NOMO-1 treated with dmso at 0.1 percent for 144 hours (cell line): ENCODE measurements at regions not wholly inside any gene's neighbourhood (a gene's known extent, or its start where the extent isn't known, plus 50 kb on each side); places are given as distances from the start of the nearest gene placed in this dataset.
"Not testable (repeated sequence)": the region's sequence is repeated elsewhere in the genome, so short reads cannot be mapped to it uniquely, and the experiment has no call there.

Experiments
- DNase-seq: peaks from one replicate; lab custom pipeline; 2025; ENCODE audit not compliant: unreplicated experiment; lab: John Stamatoyannopoulos, UW

DNA sequence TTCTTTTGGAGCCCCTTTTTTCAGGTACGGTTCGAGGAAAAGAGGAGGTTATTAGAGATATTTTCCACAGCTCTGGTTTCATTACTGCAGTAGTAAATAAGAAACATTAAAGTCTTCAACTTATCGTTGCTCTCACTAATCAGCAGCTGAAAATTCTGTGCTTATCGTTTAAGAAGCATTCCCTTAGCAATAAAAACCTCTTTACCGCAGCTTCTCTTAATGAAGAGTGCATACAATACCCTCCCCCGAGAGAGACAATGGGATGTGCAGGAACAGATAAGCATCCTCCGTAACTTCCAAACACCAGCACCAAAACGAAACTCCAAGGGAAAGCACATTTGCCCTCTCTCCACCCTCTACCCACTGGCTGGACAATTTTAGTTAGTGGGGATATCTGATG is 384.5 kb downstream of the NEBL start:
- DNase-seq: no peak

DNA sequence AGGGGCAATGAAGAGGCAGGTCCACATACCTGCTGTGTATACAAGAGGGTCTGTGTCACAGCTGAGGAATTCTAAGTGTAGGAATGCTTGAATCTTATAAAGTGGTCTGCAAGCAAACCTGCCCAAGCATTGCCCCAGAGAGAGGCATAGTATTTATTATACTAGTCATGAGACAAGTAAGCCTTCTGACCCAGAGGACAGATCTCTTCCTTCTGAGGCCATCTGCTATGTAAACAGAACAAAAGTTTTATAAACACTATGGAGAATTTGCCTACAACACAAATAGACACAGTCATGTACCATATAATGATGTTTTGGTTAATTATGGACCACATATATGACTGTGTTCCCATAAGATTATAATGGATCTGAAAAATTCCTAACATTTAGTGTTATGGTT is 388.2 kb downstream of the NEBL start:
- no peak for DNase-seq

DNA sequence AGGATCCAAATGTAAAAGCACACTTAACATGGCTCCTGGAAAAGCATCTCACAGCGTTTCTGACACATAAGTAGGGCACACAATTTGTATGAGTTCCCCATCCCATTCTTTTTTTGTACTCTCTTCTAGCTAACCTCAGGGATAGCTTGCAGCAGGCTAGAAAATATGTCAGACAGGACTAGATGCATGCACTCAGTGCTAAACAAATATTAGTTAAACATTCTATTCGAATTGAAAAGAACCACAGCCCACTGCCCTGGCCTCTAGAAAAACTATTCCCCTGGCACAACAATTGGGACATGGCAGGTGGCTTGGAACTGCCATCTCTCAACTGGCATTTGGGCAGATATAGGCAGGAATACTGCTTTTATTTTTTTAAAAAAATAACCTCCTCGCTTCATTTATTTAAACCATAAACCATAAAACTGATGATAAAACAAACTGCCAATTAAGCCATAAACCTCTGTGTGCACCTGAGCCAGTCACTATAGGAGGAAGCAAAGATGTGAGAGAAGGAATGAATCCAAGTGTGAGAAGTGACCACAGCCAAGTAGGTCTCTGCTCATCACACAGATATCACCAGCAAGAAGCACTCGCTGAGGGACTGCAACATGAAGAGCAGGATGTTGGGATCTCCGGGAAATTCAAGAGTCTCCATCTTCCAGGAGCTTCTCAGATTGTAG is 394.1 kb downstream of the NEBL start:
- DNase-seq: no peak

DNA sequence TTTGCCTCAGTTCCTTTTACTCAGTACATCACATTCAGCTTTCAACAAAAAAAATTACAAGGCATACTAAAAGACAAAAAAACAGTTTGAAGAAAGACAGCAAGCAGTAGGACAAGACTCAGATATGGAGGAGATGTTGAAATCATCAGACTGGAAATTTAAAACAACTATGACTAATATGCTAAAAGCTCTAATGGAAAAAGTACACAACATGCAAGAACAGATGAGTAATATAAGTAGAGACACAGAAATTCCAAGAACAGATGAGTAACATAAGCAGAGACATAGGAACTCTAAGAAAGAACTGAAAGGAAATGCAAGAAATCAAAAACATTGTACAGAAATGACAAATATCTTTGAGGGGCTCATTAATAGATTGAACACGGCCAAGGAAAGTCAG is 402.6 kb downstream of the NEBL start:
- no peak for DNase-seq

DNA sequence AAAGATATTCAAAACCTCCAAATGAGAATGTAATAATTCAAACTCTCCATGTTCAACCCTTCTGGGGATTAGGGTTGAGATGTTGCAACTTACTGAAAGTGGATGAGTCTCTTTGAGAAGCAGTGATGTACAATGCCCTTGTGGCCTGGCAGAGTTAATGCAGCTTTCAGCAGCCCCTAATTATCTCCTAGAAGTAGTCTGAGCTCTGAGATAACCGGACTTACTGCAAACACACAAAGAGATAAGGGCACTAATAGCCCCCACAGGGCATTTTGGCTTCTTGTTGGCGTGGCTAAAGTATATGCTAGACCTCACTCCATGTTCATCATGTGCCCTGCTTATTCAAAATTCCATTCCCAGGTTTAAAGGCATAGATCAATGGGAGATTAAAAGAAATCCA is 404.7 kb downstream of the NEBL start:
- DNase-seq: no peak

DNA sequence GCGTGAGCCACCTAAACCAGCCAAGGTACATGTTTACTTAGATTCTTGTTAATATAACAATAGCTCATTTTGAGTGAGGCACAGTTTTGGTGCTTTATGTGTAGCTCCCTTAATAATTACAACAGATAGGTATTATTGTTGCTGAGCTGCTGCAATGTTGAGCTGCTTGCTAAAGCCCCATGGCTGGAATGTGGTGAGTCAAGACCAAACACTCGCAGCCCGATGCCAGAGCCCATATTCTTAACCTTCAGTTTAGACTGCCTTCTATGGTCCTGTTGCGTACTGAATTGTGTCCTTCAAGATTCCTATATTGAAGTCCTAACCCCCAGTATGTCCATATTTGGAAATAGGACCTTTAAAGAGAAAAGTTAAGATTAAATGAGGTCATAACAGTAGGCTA is 407.1 kb downstream of the NEBL start:
- no peak for DNase-seq

DNA sequence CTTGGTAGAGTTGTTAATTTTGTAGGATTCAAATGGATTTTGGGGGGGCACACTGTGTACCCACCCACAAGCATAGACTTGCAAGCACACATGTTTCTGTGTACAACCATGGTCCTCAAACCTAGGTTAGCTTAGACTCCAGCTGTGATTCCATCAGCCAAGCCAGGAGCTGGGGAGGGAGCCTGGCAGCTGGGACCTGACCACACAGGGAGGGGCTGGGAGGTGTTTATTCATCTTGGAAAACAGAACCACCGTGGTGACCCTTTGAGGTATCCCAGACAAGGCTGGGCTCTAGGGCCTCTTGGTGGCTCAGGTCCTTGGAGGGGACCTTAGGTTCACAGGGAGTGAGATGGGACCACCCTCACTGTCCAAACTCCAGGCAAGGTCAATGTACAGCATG is 410.3 kb downstream of the NEBL start:
- DNase-seq: no peak

DNA sequence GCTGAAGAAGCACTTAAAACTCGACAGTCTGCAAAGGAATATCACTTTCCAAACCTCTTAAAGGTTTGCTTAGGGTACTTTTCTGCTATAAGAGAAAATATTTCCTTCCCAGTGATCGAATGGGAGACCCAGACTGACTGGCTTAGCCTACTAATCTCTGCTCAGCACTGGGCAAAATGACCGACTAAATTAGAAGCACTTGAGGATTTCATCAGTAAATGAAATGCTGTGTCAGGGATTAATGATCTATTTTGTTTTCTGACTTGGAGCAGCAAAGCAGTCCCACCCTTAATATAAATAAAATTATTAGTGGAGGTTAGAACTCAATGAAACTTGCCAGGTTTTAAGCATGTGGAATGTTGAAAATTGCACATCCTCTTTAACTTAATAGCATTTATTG is 411.6 kb downstream of the NEBL start:
- no peak for DNase-seq

DNA sequence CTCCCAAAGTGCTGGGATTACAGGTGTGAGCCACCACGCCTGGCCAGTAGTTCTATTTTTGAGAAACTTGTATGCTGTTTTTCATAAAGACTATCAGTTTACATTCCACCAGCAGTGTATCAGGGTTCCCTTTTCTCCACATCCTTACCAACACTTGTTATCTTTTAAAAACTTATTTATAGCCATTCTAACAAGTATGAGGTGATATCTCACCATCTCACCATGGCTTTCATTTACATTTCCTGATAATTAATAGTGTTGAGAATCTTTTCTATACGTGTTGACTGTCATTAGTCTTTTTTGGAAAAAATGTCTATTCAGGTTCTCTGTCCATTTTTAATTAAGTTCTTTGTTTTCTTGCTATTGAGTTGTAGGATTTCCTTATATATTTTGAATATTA is 416.1 kb downstream of the NEBL start:
- DNase-seq: no peak

DNA sequence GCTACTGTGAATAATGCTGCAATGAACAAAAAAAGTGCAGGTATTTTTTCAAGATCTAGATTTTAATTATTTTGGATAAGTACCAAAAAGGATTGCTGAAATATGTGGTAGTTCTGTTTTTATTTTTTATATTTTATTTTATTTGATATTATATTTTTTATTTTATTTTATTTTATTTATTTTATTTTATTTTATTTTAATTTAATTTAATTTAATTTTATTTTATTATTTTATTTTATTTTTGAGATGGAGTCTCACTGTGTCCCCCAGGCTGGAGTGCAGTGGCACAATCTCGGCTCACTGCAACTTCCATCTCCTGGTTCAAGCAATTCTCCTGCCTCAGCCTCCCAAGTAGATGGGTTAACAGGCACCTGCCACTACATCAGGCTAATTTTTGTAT is 416.5 kb downstream of the NEBL start:
- not testable (repeated sequence) for DNase-seq

DNA sequence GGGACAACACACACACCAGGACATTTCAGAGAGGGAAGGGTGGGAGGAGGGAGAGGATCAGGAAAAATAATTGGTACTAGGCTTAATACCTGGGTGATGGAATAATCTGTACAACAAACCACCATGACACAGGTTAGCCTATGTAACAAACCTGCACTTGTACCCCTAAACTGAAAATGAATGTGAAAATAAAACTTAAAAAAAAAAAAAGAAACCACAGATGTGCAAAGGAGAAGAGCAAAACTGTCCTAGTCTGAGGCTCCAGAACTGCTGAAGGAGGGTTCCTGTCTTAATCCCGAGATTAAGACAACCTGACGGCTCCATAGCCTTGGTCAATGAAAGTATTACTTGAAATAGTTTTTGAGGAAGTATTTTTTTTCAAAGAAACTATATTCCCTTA is 423.0 kb downstream of the NEBL start:
- DNase-seq: no peak

DNA sequence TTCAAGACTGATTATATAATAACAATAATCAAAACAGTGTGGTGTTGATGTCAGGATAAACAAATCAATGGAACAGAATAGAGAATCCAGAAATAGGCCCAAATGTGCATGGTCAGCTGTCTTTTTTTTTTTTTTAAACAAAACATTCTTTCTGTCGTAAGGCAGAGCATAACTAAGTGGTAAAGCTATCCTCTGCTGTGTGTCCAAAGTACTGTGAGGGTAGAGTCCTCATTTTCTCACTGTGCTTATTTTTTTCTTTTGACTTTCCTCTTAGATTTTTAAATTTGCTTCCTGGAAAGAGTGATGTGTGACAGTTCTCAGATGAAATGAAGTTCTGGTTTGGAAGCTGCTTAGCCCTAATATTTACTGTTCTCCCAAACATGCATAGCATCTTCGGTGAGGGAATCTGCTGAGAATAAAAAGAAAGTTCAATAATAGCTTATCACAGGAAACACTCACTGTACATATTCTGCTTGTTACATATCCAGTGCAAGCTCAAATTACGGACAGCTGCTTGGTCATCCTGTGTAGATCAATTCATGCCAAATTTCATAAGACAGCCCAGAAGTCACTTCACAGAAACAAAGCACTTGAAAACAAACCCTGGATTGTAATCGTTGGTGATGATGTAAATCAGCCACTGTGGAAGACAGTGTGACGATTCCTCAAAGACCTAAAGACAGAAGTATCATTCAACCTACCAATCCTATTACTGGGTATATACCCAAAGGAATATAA is 423.9 kb downstream of the NEBL start:
- DNase-seq: no peak

DNA sequence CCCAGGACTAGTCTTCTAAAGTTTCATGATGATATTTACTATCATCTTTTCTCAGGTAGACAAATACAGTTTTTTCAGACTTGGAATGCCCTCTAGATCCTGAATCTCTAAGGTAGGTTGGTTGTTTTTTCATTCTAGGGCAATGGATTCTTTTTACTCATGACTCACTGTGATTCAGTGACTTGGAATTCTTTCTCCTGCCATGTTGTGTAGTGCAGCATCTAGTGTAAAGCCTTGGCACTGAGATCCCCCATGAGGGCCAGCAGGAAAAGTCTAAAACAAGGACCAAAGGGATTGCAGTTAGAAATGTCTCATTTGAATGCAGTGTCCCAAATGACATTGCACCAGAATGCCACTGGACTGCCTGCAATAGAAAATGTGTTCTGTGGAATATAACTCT is 430.4 kb downstream of the NEBL start:
- DNase-seq: no peak

DNA sequence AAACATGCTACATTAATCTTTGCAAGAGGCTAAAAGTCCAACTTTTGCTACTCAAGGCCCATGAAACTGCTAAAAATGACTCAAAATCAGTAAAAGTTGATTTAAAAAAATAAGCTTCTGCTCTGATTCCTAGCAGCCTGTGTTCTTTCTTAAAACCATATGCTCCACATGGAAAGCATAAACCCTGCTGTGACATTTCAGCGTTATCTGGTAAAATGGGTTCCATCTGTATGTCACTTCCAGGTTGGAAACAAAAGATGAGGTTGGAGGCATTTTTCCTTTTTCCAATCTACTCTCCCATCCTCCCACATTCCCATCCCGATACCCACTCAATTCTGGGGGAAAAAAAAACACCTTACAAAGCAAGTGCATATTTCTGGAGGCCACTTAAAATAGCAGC is 439.5 kb downstream of the NEBL start:
- no peak for DNase-seq

DNA sequence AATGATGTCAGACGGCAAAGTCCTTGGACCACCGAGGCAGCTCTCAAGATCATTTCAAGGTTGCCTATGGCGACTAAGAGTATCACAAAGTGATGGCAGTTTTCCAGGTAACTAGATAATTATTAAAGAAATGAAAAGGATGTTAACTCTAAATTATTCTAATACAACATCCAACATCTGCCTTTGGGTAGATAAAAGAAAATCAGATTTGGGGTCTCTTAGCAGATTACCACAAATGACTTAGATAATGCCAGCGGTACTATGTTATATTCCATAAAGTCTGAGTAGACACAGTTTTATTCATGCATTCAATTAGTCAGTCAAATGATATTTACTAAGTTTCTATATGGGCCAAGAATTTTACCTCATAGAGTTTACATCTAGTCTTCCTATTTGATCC is 441.3 kb downstream of the NEBL start:
- no peak for DNase-seq

DNA sequence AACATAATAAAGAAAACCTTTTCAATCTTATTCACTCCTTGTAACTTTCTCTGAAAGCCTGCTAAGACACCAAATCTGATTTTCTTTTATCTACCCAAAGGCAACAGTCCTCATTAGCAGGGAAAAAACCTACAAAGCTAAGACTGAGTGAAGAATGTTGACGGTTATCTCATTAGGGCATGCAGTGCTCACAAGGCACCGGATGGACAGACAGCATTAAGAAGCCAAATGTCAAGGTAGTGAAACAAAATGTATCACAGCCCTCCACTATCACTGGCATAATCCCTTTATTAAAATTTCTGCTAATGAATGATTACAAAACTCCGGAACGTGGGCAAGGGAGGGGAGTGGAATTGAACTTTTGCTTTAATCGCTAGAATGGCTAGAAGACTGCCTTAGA is 442.8 kb downstream of the NEBL start:
- no peak for DNase-seq

DNA sequence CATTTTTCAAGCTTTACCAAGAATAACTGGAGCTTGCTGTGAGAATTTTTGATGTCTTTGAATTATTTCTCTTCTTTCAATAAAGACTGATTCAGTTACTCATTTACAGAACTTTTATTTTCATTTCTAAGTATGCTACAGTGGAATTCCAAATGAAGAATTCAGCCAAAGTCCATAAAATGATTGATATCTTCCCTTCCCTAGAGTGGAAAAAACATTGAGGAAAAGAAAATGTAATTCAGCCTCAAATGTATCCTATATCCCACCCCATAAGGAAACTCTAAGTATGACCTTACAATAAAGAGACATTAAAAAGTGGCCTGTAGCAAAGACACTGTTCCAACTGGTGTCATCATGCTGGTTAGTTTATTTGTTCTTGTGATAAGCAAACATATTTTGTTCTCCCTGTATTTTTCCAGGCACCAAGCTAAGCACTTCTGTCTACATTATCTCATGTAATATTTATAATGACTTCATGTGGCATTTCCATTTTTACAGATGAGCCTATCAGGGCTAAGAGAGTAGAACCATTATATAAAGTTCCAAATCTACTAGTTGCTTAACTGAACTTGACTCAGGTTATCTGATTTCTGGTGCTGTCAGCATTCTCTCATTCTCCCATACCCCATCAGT is 450.4 kb downstream of the NEBL start:
- no peak for DNase-seq

DNA sequence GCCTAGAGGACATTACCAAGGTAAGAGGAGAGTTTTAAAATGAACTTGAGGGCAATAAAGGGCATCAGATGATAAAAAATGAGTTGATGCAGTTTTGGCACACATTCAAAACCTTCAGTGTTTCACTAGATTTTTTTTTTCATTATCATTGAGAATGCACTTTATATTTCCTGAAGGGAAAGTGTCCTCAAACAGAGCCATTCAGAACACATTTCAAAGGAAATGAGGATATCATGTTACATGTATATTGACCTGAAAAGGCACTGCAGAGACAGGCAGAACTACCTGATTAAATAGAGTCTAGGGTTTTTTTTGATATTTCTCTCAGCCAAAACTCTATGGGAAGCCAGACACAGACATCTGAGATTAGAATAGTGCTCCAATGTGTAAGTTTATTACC is 454.0 kb downstream of the NEBL start:
- DNase-seq: no peak

DNA sequence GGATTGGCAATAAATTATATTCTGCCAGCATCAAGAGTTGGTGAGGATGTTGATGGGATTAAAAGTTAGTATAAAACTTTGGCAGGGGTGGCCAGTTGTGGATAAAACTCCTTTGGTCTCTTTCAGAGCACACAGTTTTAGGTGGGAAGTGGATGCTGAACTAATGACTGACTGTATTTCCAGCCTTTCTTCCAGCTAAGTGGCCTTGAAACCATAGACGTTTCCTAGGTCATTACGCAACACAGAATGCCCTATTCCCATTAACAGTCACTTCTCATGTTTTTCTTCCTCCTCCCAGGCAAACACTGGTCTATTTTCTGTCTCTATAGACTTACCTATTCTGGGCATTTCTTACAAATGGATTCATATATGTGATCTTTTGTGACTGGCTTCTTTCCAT is 467.4 kb downstream of the NEBL start:
- DNase-seq: no peak

DNA sequence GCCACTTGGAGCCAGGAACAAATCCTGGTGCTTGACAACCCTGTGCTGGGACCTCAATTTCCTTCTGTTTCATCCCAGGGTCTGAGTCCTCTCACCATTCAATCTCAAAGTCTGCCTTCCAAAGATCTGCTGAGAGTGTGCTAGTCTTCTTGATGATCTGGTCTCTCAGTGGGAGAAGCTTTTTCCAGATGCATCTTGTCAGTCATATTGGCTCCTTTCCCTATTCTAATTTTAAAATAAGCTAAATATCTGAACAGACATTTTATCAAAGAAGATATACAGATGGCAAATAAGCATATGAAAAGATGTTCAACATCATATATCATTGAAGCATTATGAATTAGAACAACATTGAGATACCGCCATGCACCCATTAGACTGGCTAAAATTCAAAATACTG is 469.3 kb downstream of the NEBL start:
- DNase-seq: no peak

DNA sequence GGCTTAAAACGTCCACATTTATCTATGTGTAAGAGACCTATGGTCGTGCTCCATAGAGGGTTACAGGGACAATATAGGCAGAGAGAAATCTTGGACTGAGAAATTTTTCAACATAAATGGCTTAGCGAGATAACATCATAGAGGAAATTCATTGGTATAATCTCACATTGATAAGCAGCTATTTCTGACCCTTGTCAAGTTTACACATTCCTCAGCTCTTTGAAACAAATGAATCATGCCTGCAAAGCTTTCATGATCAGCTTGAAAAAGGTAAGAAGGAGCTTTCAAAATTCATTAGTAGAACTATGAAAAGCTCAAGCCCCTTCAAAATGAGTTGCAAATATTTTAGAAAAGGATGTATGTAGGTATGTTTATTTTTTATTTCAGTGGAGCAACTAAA is 478.8 kb downstream of the NEBL start:
- DNase-seq: no peak

DNA sequence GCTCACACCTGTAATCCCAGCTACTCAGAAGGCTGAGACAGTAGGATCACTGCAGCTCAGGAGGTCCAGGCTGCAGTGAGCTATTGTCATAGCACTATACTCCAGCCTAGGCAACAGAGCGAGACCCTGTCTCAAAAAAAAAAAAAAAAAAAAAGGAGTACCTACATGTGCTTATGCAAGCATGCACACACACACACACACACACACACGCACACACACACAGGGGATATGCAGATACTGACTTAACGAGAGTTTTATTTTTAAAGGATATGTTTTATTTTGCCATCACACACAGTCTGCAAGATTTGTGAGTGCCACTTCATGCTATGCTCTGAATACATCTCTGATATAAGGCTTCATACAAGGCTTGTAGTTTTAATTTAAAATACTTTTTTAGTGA is 479.3 kb downstream of the NEBL start:
- DNase-seq: no peak

DNA sequence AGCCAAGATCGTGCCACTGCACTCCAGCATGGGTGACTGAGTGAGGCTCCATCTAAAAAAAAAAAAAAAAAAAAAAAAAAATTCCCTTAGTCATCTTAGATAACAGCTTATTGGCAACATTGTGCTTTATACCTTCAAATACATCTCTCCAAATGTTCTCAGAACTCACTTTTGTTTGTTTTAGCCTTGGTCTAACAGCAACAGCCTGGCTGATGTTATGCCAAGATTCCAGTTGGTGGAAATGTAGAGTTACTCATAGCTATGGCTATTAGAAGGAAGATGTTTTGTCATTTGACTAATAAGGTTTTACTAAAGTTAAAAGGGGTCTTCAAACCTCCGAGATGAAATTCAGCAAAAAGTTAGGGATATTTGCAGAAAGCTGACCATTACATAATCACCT is 481.4 kb downstream of the NEBL start:
- no peak for DNase-seq
